SH-SY5Y (cell line): ENCODE measurements at regions not wholly inside any gene's neighbourhood (a gene's known extent, or its start where the extent isn't known, plus 50 kb on each side); places are given as distances from the start of the nearest gene placed in this dataset.

ENCODE experiments used
- GATA2 ChIP-seq: IDR thresholded peaks from 2 replicates; pipeline ENCODE4 v1.6.1; 2011; ENCODE audit warnings: mild to moderate bottlenecking, low read depth, low read length
- GATA3 ChIP-seq: IDR thresholded peaks from 2 replicates; pipeline ENCODE4 v1.6.1; 2011; ENCODE audit warnings: low read depth, mild to moderate bottlenecking, low read length, moderate library complexity

DNA sequence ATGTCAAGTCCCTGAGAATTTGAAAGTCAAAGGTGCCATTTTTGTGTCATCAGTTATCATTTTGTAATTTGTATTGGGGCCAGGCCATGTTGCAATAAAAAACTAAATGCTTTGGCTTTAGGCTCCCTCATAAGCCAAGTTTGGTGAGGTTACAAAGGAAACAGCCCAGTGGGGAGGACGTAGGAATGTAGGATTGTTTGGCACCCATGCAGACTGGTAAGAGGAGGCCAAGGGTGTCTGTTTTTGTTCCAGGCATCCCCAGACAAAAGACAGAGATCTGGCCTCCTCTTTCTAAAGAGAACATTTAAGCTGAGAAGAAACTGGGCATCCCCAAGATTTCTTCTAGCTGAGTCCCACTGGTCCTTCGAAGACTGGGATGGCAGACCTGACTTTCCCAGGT lies 111.7 kb downstream of the SUDS3 start:
- TF ChIP-seq GATA2 (no peak), GATA3 (no peak)
